HEK293 (cell line): ENCODE measurements at regions not wholly inside any gene's neighbourhood (a gene's known extent, or its start where the extent isn't known, plus 50 kb on each side); places are given as distances from the start of the nearest gene placed in this dataset.
A peak's percentile ranks its signal among the peaks of the same experiment; 100 is the strongest.

Source experiments
- CTCF ChIA-PET: fragments of 350-600 bp; formaldehyde crosslinking; extraction: SDS; loops from one replicate; lab custom pipeline; 2021; ENCODE audit warnings: antibody characterized with exemption; lab: Yijun Ruan, JAX
- POLR2A ChIA-PET: fragments of 300-600 bp; formaldehyde crosslinking; extraction: SDS; loops from one replicate; lab custom pipeline; 2020; ENCODE audit warnings: antibody characterized with exemption, inconsistent platforms; lab: Yijun Ruan, JAX
- H3K27ac ChIP-seq: fragments of 200-500 bp; sonication (Bioruptor generic); 2 replicates; pipeline ENCODE4 v1.5.1; 2014; ENCODE audit warnings: low read depth, low read length, control low read depth, inconsistent platforms; ENCODE audit errors: extremely low read depth
- H3K36me3 ChIP-seq, 2 experiments: fragments of 200-500 bp in 1 of 2; sonication (Bioruptor generic) in 1 of 2; 1 replicate in 1 of 2; 2 replicates in 1 of 2; pipeline ENCODE4 v1.5.1; 2014 to 2017; ENCODE audit warnings: inconsistent platforms in 2 of 2, low read length in 2 of 2; ENCODE audit not compliant: control insufficient read depth in 2 of 2, insufficient read depth in 1 of 2
- H3K4me1 ChIP-seq: fragments of 200-500 bp; sonication (Bioruptor generic); 2 replicates; pipeline ENCODE4 v1.5.1; 2014; ENCODE audit warnings: mild to moderate bottlenecking, low read length, inconsistent platforms; ENCODE audit not compliant: control insufficient read depth, insufficient read depth
- H3K4me3 ChIP-seq: 2 replicates; pipeline ENCODE4 v1.5.1; 2011; ENCODE audit warnings: low read depth, mild to moderate bottlenecking, control low read depth, low read length, moderate library complexity
- H3K9me3 ChIP-seq: fragments of 200-500 bp; sonication (Bioruptor generic); 2 replicates; pipeline ENCODE4 v1.5.1; 2014; ENCODE audit warnings: low read depth, low read length, inconsistent platforms; ENCODE audit not compliant: control insufficient read depth, insufficient read depth
- EGR2 ChIP-seq: fragments of 450-650 bp; formaldehyde crosslinking; IDR thresholded peaks from 2 replicates; pipeline ENCODE4 v1.5.1; 2016; ENCODE audit warnings: low read depth, missing biosample characterization, missing genetic modification characterization
- FEZF1 ChIP-seq: fragments of 450-650 bp; formaldehyde crosslinking; IDR thresholded peaks from 2 replicates; pipeline ENCODE4 v1.5.1; 2016; ENCODE audit warnings: missing biosample characterization, missing genetic modification characterization
- GFI1B ChIP-seq: fragments of 450-650 bp; formaldehyde crosslinking; IDR thresholded peaks from 2 replicates; pipeline ENCODE4 v1.5.1; 2016; ENCODE audit warnings: missing biosample characterization, missing genetic modification characterization
- OSR2 ChIP-seq: fragments of 450-650 bp; formaldehyde crosslinking; IDR thresholded peaks from 2 replicates; pipeline ENCODE4 v1.5.1; 2016; ENCODE audit warnings: missing biosample characterization, missing genetic modification characterization
- ZNF133 ChIP-seq: fragments of 450-650 bp; formaldehyde crosslinking; IDR thresholded peaks from 2 replicates; pipeline ENCODE4 v1.5.1; 2016; ENCODE audit warnings: missing biosample characterization, missing genetic modification characterization
- ZNF140 ChIP-seq: fragments of 450-650 bp; formaldehyde crosslinking; IDR thresholded peaks from 2 replicates; pipeline ENCODE4 v1.5.1; 2016; ENCODE audit warnings: missing biosample characterization, missing genetic modification characterization
- ZNF169 ChIP-seq: fragments of 450-650 bp; formaldehyde crosslinking; IDR thresholded peaks from 2 replicates; pipeline ENCODE4 v1.5.1; 2016; ENCODE audit warnings: missing biosample characterization, missing genetic modification characterization
- ZNF24 ChIP-seq: fragments of 450-650 bp; formaldehyde crosslinking; IDR thresholded peaks from 2 replicates; pipeline ENCODE4 v1.5.1; 2016; ENCODE audit warnings: missing biosample characterization, missing genetic modification characterization
- ZNF266 ChIP-seq: fragments of 450-650 bp; formaldehyde crosslinking; IDR thresholded peaks from 2 replicates; pipeline ENCODE4 v1.5.1; 2016; ENCODE audit warnings: missing biosample characterization, missing genetic modification characterization, low read depth
- ZNF324 ChIP-seq: fragments of 450-650 bp; formaldehyde crosslinking; IDR thresholded peaks from 2 replicates; pipeline ENCODE4 v1.5.1; 2016; ENCODE audit warnings: missing biosample characterization, missing genetic modification characterization
- ZNF341 ChIP-seq: fragments of 450-650 bp; formaldehyde crosslinking; IDR thresholded peaks from 2 replicates; pipeline ENCODE4; 2016; ENCODE audit warnings: low read depth, missing biosample characterization, missing genetic modification characterization
- ZNF354C ChIP-seq: fragments of 450-650 bp; formaldehyde crosslinking; IDR thresholded peaks from 2 replicates; pipeline ENCODE4 v1.5.1; 2016; ENCODE audit warnings: missing biosample characterization, missing genetic modification characterization, low read depth, borderline replicate concordance
- ZNF501 ChIP-seq: fragments of 450-650 bp; formaldehyde crosslinking; IDR thresholded peaks from 2 replicates; pipeline ENCODE4 v1.5.1; 2016; ENCODE audit warnings: missing biosample characterization, missing genetic modification characterization
- ZNF518A ChIP-seq: fragments of 450-650 bp; formaldehyde crosslinking; conservative IDR thresholded peaks from 2 replicates; pipeline ENCODE4 v1.5.1; 2016; ENCODE audit warnings: low read depth, missing biosample characterization, missing genetic modification characterization
- ZNF544 ChIP-seq: fragments of 450-650 bp; formaldehyde crosslinking; IDR thresholded peaks from 2 replicates; pipeline ENCODE4 v1.5.0; 2017; ENCODE audit warnings: missing biosample characterization, missing genetic modification characterization
- ZNF571 ChIP-seq: fragments of 450-650 bp; formaldehyde crosslinking; IDR thresholded peaks from 2 replicates; pipeline ENCODE4 v1.5.0; 2017; ENCODE audit warnings: missing biosample characterization, missing genetic modification characterization
- ZNF639 ChIP-seq: fragments of 450-650 bp; formaldehyde crosslinking; IDR thresholded peaks from 2 replicates; pipeline ENCODE4 v1.5.1; 2016; ENCODE audit warnings: missing biosample characterization, missing genetic modification characterization
- ZNF660 ChIP-seq: fragments of 450-650 bp; IDR thresholded peaks from 2 replicates; pipeline ENCODE4 v1.5.1; 2018; ENCODE audit warnings: missing biosample characterization, mild to moderate bottlenecking, missing genetic modification characterization
- ZNF843 ChIP-seq: fragments of 450-650 bp; formaldehyde crosslinking; IDR thresholded peaks from 2 replicates; pipeline ENCODE4 v1.5.1; 2016; ENCODE audit warnings: missing biosample characterization, missing genetic modification characterization
- ZSCAN16 ChIP-seq: fragments of 450-650 bp; formaldehyde crosslinking; IDR thresholded peaks from 2 replicates; pipeline ENCODE4 v1.5.1; 2016; ENCODE audit warnings: missing biosample characterization, missing genetic modification characterization
- TF ChIP-seq, protein P1 (sequence below): fragments of 450-650 bp; formaldehyde crosslinking; IDR thresholded peaks from 2 replicates; pipeline ENCODE4 v1.5.1; 2016; ENCODE audit warnings: missing biosample characterization, missing genetic modification characterization

DNA sequence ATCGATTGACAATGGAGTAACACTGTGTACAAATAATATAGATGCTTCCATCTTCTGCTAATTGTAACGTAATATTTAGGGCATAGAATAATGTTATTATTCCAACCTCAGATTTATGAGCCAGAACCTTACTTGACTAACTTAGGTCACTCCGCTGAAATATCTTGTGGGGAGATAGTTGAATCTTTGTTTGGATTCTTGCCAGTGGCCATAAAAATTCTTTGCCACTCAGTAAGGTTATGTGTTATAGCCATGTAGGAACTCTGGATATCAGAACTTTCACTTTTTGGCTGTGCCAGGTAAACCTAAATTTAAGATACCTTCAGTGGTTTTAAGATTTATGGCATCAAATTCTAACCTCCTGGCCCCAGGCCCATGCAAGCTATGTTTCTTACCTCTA lies 197.6 kb downstream of the WDR11 start:
- H3K27ac ChIP-seq, result no peak overlapping the region
- CTCF ChIA-PET, result interaction anchor here (0.5 kb wide), 1 partner anchor 657 kb away, joined by 4 read pairs; no protein-coding TSS in a partner anchor
- TF ChIP-seq FEZF1 (tag by site-specific recombination) (0 out of 2 replicates have a peak, but pooled peaks have one; percentile 7), OSR2 (tag by site-specific recombination) (peak; percentile 15; the same call in 1 of the 2 replicates), ZNF518A (tag by site-specific recombination) (no peak)
- TF ChIP-seq, protein P1, sequence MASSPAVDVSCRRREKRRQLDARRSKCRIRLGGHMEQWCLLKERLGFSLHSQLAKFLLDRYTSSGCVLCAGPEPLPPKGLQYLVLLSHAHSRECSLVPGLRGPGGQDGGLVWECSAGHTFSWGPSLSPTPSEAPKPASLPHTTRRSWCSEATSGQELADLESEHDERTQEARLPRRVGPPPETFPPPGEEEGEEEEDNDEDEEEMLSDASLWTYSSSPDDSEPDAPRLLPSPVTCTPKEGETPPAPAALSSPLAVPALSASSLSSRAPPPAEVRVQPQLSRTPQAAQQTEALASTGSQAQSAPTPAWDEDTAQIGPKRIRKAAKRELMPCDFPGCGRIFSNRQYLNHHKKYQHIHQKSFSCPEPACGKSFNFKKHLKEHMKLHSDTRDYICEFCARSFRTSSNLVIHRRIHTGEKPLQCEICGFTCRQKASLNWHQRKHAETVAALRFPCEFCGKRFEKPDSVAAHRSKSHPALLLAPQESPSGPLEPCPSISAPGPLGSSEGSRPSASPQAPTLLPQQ (tag by site-specific recombination), result 0 out of 2 replicates have a peak, but pooled peaks have one; percentile 9
- H3K4me3 ChIP-seq, result no peak overlapping the region
- H3K36me3 ChIP-seq, result no peaks in the 10 kb centered on the region
- peaks cover 12% of the 10 kb centered on the region for H3K4me1 ChIP-seq
- POLR2A ChIA-PET, result no interaction called here
- no peaks in the 10 kb centered on the region for H3K9me3 ChIP-seq

DNA sequence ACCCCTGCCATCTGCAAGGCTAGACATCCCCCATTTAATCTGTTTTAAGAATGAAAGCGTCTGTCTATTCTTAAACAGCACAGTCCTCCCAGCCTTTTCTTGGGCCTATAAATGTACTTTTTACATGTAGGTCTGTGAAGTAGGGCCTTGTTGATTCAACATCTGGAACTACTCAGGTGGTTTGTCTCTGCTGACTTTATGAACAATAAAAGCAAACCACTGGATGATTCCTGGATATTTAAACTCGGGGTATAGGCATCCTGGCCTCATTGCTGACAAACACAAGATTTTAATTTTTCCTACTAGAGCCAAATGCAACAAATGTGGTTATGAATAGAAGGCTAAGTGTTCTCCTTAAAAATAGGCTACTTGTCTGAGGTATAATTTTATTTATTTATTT lies 198.3 kb downstream of the WDR11 start:
- ChIA-PET POLR2A (no interaction called here), CTCF (no interaction called here)
- TF ChIP-seq ZNF544 (tag by site-specific recombination), result no peak
- TF ChIP-seq ZNF266, result no peak
- no peak for TF ChIP-seq ZNF660 (tag by site-specific recombination)
- TF ChIP-seq ZNF341 (tag by site-specific recombination), result no peak
- TF ChIP-seq ZNF571 (tag by site-specific recombination), result no peak
- TF ChIP-seq ZNF843 (tag by site-specific recombination), result no peak
- TF ChIP-seq ZNF639 (tag by site-specific recombination), result no peak
- no peak for TF ChIP-seq ZNF354C (tag by site-specific recombination)
- TF ChIP-seq ZNF501 (tag by site-specific recombination), result no peak
- no peak for TF ChIP-seq ZSCAN16 (tag by site-specific recombination)
- no peak for TF ChIP-seq ZNF133 (tag by site-specific recombination)
- no peak for TF ChIP-seq ZNF324
- no peak for TF ChIP-seq ZNF169 (tag by site-specific recombination)
- no peak for TF ChIP-seq GFI1B (tag by site-specific recombination)
- no peak for TF ChIP-seq ZNF24 (tag by site-specific recombination)
- no peak for TF ChIP-seq EGR2 (tag by site-specific recombination)
- TF ChIP-seq ZNF140 (tag by site-specific recombination), result no peak

More for the DNA sequence above, 198.3 kb downstream of the WDR11 start:
- Histone ChIP-seq H3K4me3 (no peak overlapping the region), H3K36me3 (no peaks in the 10 kb centered on the region), H3K4me1 (peaks cover 12% of the 10 kb centered on the region), H3K9me3 (no peaks in the 10 kb centered on the region), H3K27ac (no peak overlapping the region)
